ENCODE measurements at regions not wholly inside any gene's neighbourhood (a gene's known extent, or its start where the extent isn't known, plus 50 kb on each side); places are given as distances from the start of the nearest gene placed in this dataset.

GRCh38 chr14:104323551-104324175, 185.3 kb downstream of the KIF26A start:
- Mint-ChIP-seq H3K27me3 (ENCODE audit: low read depth) (no peaks in the 10 kb centered on the region), H3K9me3 (peaks cover 5% of the 10 kb centered on the region), H3K27ac (no peak overlapping the region), H3K36me3 (no peaks in the 10 kb centered on the region), H3K4me1 (no peaks in the 10 kb centered on the region), H3K4me3 (no peak overlapping the region)
- ChIA-PET POLR2A (no interaction called here), CTCF (no interaction called here)
- DNase-seq (ENCODE audit: low spot score), result no peak
- ATAC-seq, result no peak
- no peak for TF ChIP-seq HMGA2 (CRISPR knock-in tag; IDR thresholded peaks at IDR 0.05)
- TF ChIP-seq, protein P1, sequence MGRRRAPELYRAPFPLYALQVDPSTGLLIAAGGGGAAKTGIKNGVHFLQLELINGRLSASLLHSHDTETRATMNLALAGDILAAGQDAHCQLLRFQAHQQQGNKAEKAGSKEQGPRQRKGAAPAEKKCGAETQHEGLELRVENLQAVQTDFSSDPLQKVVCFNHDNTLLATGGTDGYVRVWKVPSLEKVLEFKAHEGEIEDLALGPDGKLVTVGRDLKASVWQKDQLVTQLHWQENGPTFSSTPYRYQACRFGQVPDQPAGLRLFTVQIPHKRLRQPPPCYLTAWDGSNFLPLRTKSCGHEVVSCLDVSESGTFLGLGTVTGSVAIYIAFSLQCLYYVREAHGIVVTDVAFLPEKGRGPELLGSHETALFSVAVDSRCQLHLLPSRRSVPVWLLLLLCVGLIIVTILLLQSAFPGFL (CRISPR knock-in tag; IDR thresholded peaks at IDR 0.05; ENCODE audit: borderline replicate concordance), result no peak
- no peak for TF ChIP-seq NR2C2 (CRISPR knock-in tag; IDR thresholded peaks at IDR 0.05)
- TF ChIP-seq SP1 (CRISPR knock-in tag; conservative IDR thresholded peaks at IDR 0.05), result no peak
- TF ChIP-seq, protein P2, sequence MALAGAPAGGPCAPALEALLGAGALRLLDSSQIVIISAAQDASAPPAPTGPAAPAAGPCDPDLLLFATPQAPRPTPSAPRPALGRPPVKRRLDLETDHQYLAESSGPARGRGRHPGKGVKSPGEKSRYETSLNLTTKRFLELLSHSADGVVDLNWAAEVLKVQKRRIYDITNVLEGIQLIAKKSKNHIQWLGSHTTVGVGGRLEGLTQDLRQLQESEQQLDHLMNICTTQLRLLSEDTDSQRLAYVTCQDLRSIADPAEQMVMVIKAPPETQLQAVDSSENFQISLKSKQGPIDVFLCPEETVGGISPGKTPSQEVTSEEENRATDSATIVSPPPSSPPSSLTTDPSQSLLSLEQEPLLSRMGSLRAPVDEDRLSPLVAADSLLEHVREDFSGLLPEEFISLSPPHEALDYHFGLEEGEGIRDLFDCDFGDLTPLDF (CRISPR knock-in tag; IDR thresholded peaks at IDR 0.05), result no peak
- TF ChIP-seq SMAD4 (CRISPR knock-in tag; IDR thresholded peaks at IDR 0.05), result no peak
- TF ChIP-seq ERG (CRISPR knock-in tag; IDR thresholded peaks at IDR 0.05), result no peak
- no peak for TF ChIP-seq NR3C1 (CRISPR knock-in tag; conservative IDR thresholded peaks at IDR 0.05; ENCODE audit: low read depth)
- TF ChIP-seq, protein P3, sequence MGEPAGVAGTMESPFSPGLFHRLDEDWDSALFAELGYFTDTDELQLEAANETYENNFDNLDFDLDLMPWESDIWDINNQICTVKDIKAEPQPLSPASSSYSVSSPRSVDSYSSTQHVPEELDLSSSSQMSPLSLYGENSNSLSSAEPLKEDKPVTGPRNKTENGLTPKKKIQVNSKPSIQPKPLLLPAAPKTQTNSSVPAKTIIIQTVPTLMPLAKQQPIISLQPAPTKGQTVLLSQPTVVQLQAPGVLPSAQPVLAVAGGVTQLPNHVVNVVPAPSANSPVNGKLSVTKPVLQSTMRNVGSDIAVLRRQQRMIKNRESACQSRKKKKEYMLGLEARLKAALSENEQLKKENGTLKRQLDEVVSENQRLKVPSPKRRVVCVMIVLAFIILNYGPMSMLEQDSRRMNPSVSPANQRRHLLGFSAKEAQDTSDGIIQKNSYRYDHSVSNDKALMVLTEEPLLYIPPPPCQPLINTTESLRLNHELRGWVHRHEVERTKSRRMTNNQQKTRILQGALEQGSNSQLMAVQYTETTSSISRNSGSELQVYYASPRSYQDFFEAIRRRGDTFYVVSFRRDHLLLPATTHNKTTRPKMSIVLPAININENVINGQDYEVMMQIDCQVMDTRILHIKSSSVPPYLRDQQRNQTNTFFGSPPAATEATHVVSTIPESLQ (CRISPR knock-in tag; IDR thresholded peaks at IDR 0.05), result no peak
- TF ChIP-seq NR1H2 (CRISPR knock-in tag; IDR thresholded peaks at IDR 0.05), result no peak
- TF ChIP-seq ZNF232 (CRISPR knock-in tag; IDR thresholded peaks at IDR 0.05), result no peak
- TF ChIP-seq NFYB (CRISPR knock-in tag; conservative IDR thresholded peaks at IDR 0.05; ENCODE audit: low read depth), result no peak
- TF ChIP-seq, protein P4, sequence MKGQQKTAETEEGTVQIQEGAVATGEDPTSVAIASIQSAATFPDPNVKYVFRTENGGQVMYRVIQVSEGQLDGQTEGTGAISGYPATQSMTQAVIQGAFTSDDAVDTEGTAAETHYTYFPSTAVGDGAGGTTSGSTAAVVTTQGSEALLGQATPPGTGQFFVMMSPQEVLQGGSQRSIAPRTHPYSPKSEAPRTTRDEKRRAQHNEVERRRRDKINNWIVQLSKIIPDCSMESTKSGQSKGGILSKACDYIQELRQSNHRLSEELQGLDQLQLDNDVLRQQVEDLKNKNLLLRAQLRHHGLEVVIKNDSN (CRISPR knock-in tag; IDR thresholded peaks at IDR 0.05), result no peak
- TF ChIP-seq AFF4 (CRISPR knock-in tag; IDR thresholded peaks at IDR 0.05; ENCODE audit: borderline replicate concordance), result no peak
- TF ChIP-seq JUN (CRISPR knock-in tag; IDR thresholded peaks at IDR 0.05), result no peak

GRCh38 chr14:104326848-104327247, 188.5 kb downstream of the KIF26A start:
- DNase-seq (ENCODE audit: low spot score) (no peak), ATAC-seq (no peak)
- Mint-ChIP-seq H3K27me3 (ENCODE audit: low read depth) (peaks cover 5% of the 10 kb centered on the region; the same call in 1 of the 2 replicates), H3K27ac (no peak overlapping the region), H3K36me3 (peaks cover 23% of the 10 kb centered on the region), H3K4me3 (no peak overlapping the region), H3K9me3 (peaks cover 31% of the 10 kb centered on the region), H3K4me1 (no peaks in the 10 kb centered on the region)
- ChIA-PET POLR2A (no interaction called here), CTCF (interaction anchor here (2.4 kb wide), 1 partner anchor 15 kb away, joined by 6 read pairs; no protein-coding TSS in a partner anchor)
- no peak for TF ChIP-seq HMGXB4 (CRISPR knock-in tag; IDR thresholded peaks at IDR 0.05)
- TF ChIP-seq, protein P5, sequence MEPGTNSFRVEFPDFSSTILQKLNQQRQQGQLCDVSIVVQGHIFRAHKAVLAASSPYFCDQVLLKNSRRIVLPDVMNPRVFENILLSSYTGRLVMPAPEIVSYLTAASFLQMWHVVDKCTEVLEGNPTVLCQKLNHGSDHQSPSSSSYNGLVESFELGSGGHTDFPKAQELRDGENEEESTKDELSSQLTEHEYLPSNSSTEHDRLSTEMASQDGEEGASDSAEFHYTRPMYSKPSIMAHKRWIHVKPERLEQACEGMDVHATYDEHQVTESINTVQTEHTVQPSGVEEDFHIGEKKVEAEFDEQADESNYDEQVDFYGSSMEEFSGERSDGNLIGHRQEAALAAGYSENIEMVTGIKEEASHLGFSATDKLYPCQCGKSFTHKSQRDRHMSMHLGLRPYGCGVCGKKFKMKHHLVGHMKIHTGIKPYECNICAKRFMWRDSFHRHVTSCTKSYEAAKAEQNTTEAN (CRISPR knock-in tag; IDR thresholded peaks at IDR 0.05), result no peak
- TF ChIP-seq, protein P2 (CRISPR knock-in tag; IDR thresholded peaks at IDR 0.05), result no peak
- TF ChIP-seq CBFB (CRISPR knock-in tag; IDR thresholded peaks at IDR 0.05; ENCODE audit: low read depth), result no peak
- TF ChIP-seq FOXK1 (CRISPR knock-in tag; IDR thresholded peaks at IDR 0.05), result no peak
- TF ChIP-seq FOXJ3 (CRISPR knock-in tag; IDR thresholded peaks at IDR 0.05; ENCODE audit: borderline replicate concordance), result no peak

Measured in WTC11 (cell line).